HepG2 (cell line): ENCODE measurements at regions not wholly inside any gene's neighbourhood (a gene's known extent, or its start where the extent isn't known, plus 50 kb on each side); places are given as distances from the start of the nearest gene placed in this dataset.

ENCODE experiments used
- ATAC-seq: fragments of 200-7000 bp; cut with Tn5 transposase; 3 replicates; pipeline ENCODE4 v1.9.1; 2020; ENCODE audit warnings: mild to moderate bottlenecking, moderate library complexity
- BruUV-seq: library from RNA; stranded (reverse); fragments of 400-500 nt; replicated peaks from 2 replicates; lab custom pipeline; 2021; lab: Mats Ljungman, UMichigan
- CTCF ChIA-PET: fragments of 300-600 bp; formaldehyde crosslinking; extraction: SDS; loops from one replicate; lab custom pipeline; 2021; ENCODE audit warnings: low total read pairs, inconsistent platforms, low intra/inter-chr PET ratio; lab: Yijun Ruan, JAX
- POLR2A ChIA-PET: fragments of 350-600 bp; sonication (Branson Sonifier 250); formaldehyde crosslinking; loops from one replicate; lab custom pipeline; 2020; ENCODE audit warnings: antibody characterized with exemption, inconsistent platforms; lab: Yijun Ruan, JAX
- DNase-seq: peaks from one replicate; pipeline ENCODE4 v3.0.0-alpha.2; 2015; ENCODE audit warnings: low spot score
- FAIRE-seq: peaks from 3 replicates; lab custom pipeline; 2011; peaks lifted over from hg19 to GRCh38; lab: Jason Lieb, UNC
- H2AFZ ChIP-seq: one replicate; pipeline ENCODE4 v1.6.1; 2011; ENCODE audit warnings: low read length, inconsistent platforms
- H3K27ac ChIP-seq: fragments of 300-600 bp; 3 replicates; pipeline ENCODE4 v1.8.0; 2011; ENCODE audit warnings: mixed run types, mild to moderate bottlenecking, mixed read lengths, low read length, inconsistent platforms; ENCODE audit not compliant: insufficient read depth; ENCODE audit errors: extremely low read length
- H3K27me3 ChIP-seq, 2 experiments: fragments of 200-600 bp in 1 of 2; 2 replicates in 1 of 2; 3 replicates in 1 of 2; pipeline versions ENCODE4 v1.6.0 to v1.8.0; 2011; ENCODE audit warnings: low read length in 2 of 2, mild to moderate bottlenecking in 2 of 2, moderate library complexity in 2 of 2, inconsistent platforms in 1 of 2; ENCODE audit not compliant: insufficient read depth in 2 of 2, control insufficient read depth in 1 of 2
- H3K36me3 ChIP-seq, 2 experiments: fragments of 200-600 bp in 1 of 2; replicated peaks in 1 of 2; 2 replicates in 1 of 2; 3 replicates in 1 of 2; pipeline versions ENCODE4 v1.5.1 to v1.8.0; 2011; ENCODE audit warnings: low read length in 2 of 2, inconsistent platforms in 1 of 2; ENCODE audit not compliant: insufficient read depth in 2 of 2, control insufficient read depth in 1 of 2
- H3K4me1 ChIP-seq: 2 replicates; pipeline ENCODE4 v1.5.1; 2012; ENCODE audit warnings: low read length, inconsistent platforms; ENCODE audit not compliant: insufficient read depth
- H3K4me2 ChIP-seq: 2 replicates; pipeline ENCODE4 v1.6.0; 2011; ENCODE audit warnings: low read depth, low read length, inconsistent platforms
- H3K4me3 ChIP-seq, 3 experiments: fragments of 200-600 bp in 1 of 3; sonication (generic), shearing (Covaris generic) in 1 of 3; replicated peaks in 1 of 3; 2 replicates each; pipeline ENCODE4 v1.5.1; 2011 to 2016; ENCODE audit warnings: low read length in 3 of 3, inconsistent platforms in 2 of 3, low read depth in 2 of 3, mild to moderate bottlenecking in 2 of 3, control low read depth in 1 of 3, mixed read lengths in 1 of 3; ENCODE audit not compliant: insufficient read depth in 1 of 3
- H3K79me2 ChIP-seq: one replicate; pipeline ENCODE4 v1.6.1; 2011; ENCODE audit warnings: low read length, inconsistent platforms; ENCODE audit not compliant: insufficient read depth
- H3K9ac ChIP-seq: 2 replicates; pipeline ENCODE4 v1.6.0; 2011; ENCODE audit warnings: mild to moderate bottlenecking, low read depth, low read length, inconsistent platforms; ENCODE audit not compliant: insufficient read depth
- H3K9me3 ChIP-seq: 2 replicates; pipeline ENCODE4 v1.5.1; 2012; ENCODE audit warnings: mild to moderate bottlenecking, low read length
- H4K20me1 ChIP-seq: 2 replicates; pipeline ENCODE4 v1.6.0; 2011; ENCODE audit warnings: inconsistent platforms, mild to moderate bottlenecking, low read length, moderate library complexity; ENCODE audit not compliant: insufficient read depth
- AGO2 ChIP-seq: fragments of 200-400 bp; formaldehyde crosslinking; optimal IDR thresholded peaks from 2 replicates; pipeline ENCODE3; 2017; ENCODE audit warnings: mild to moderate bottlenecking, low read depth, low read length, moderate library complexity
- ARHGAP35 ChIP-seq: sonication (generic); formaldehyde crosslinking; IDR thresholded peaks from 2 replicates; pipeline ENCODE4 v1.9.0; 2022; ENCODE audit warnings: mild to moderate bottlenecking, inconsistent platforms, moderate library complexity, missing genetic modification reagents, borderline replicate concordance
- BORCS8-MEF2B ChIP-seq: sonication (generic); formaldehyde crosslinking; IDR thresholded peaks from 2 replicates; pipeline ENCODE4 v1.8.0; 2022; ENCODE audit warnings: mild to moderate bottlenecking, missing genetic modification reagents
- CREM ChIP-seq, 2 experiments: sonication (generic) in 1 of 2; formaldehyde crosslinking in 1 of 2; IDR thresholded peaks; 2 replicates each; pipeline versions ENCODE4 v1.4.0 to v1.6.1; 2016 to 2020; ENCODE audit warnings: antibody characterized with exemption in 1 of 2, mild to moderate bottlenecking in 1 of 2, missing genetic modification reagents in 1 of 2
- CSRNP1 ChIP-seq: sonication (generic); formaldehyde crosslinking; IDR thresholded peaks from 2 replicates; pipeline ENCODE4 v1.8.1; 2023; ENCODE audit warnings: mild to moderate bottlenecking, missing genetic modification reagents
- MAF1 ChIP-seq: sonication (generic); formaldehyde crosslinking; IDR thresholded peaks from 2 replicates; pipeline ENCODE4 v1.5.0; 2020; ENCODE audit warnings: missing genetic modification reagents, borderline replicate concordance
- MTA3 ChIP-seq: sonication (generic); formaldehyde crosslinking; IDR thresholded peaks from 2 replicates; pipeline ENCODE4 v1.4.0; 2020; ENCODE audit warnings: missing genetic modification reagents
- ZMAT5 ChIP-seq: sonication (generic); formaldehyde crosslinking; IDR thresholded peaks from 2 replicates; pipeline ENCODE4 v1.5.0; 2020; ENCODE audit warnings: mild to moderate bottlenecking, low read depth, missing genetic modification reagents, borderline replicate concordance
- ZNF18 ChIP-seq: sonication (generic); formaldehyde crosslinking; IDR thresholded peaks from 2 replicates; pipeline ENCODE4 v1.8.0; 2022; ENCODE audit warnings: mild to moderate bottlenecking, missing genetic modification reagents; ENCODE audit not compliant: insufficient replicate concordance
- ZNF333 ChIP-seq: sonication (generic); formaldehyde crosslinking; IDR thresholded peaks from 2 replicates; pipeline ENCODE4 v1.4.0; 2020; ENCODE audit warnings: mild to moderate bottlenecking, missing genetic modification reagents, borderline replicate concordance
- ZNF354B ChIP-seq: sonication (generic); formaldehyde crosslinking; IDR thresholded peaks from 2 replicates; pipeline ENCODE4 v1.8.0; 2022; ENCODE audit warnings: mild to moderate bottlenecking, missing genetic modification reagents
- ZNF7 ChIP-seq: IDR thresholded peaks from 2 replicates; pipeline ENCODE4 v1.6.1; 2016; ENCODE audit warnings: missing biosample characterization, missing genetic modification reagents
- ZNF784 ChIP-seq: sonication (generic); formaldehyde crosslinking; IDR thresholded peaks from 2 replicates; pipeline ENCODE4 v1.5.1; 2020; ENCODE audit warnings: missing genetic modification reagents, mild to moderate bottlenecking, borderline replicate concordance
- ZSCAN5A ChIP-seq: sonication (generic); formaldehyde crosslinking; IDR thresholded peaks from 2 replicates; pipeline ENCODE4 v1.8.0; 2022; ENCODE audit warnings: mild to moderate bottlenecking, missing genetic modification reagents, borderline replicate concordance
- WGBS: methylation state at CpG from one replicate; pipeline ENCODE4 v1.1.6; 2017; ENCODE audit warnings: low lambda C conversion rate; 5-methylcytosine and 5-hydroxymethylcytosine counted together
- in situ Hi-C: cut with HindIII; loops from 2 replicates; pipeline ENCODE4 v1.10.0; 2017; ENCODE audit warnings: low pct_unique_long_range_greater_than_20kb; ENCODE audit not compliant: extremely low pct_ligation_motif_present
- intact Hi-C: fragments of 100-400 bp; cut with micrococcal nuclease; formaldehyde crosslinking; loops from one replicate; pipeline ENCODE4 v1.10.0; 2022; ENCODE audit not compliant: unreplicated experiment

- TF ChIP-seq BORCS8-MEF2B (CRISPR knock-in tag), result no peak
- TF ChIP-seq ZSCAN5A (CRISPR knock-in tag), result no peak
- TF ChIP-seq MTA3 (CRISPR knock-in tag), result no peak
- no peak for TF ChIP-seq ARHGAP35 (CRISPR knock-in tag)
- no peak for TF ChIP-seq CREM (IDR thresholded peaks at IDR 0.05)
- TF ChIP-seq CREM (CRISPR knock-in tag; IDR thresholded peaks at IDR 0.05), result no peak
- no peak for TF ChIP-seq ZNF18 (CRISPR knock-in tag)
- TF ChIP-seq AGO2, result no peak
- no peak for TF ChIP-seq ZNF333 (CRISPR knock-in tag)
- no peak for TF ChIP-seq ZNF7
- TF ChIP-seq ZMAT5, result no peak
These were observed 315.5 kb downstream of the TENT5A start (continued) for GRCh38 chr6:81436990-81437389.

- Histone ChIP-seq H3K4me1 (no peaks in the 10 kb centered on the region), H3K27ac (no peak overlapping the region), H3K4me3 (no peak overlapping the region), H3K9me3 (no peaks in the 10 kb centered on the region), H4K20me1 (no peaks in the 10 kb centered on the region), H2AFZ (no peak overlapping the region), H3K79me2 (no peaks in the 10 kb centered on the region), H3K4me2 (no peak overlapping the region), H3K36me3 (no peaks in the 10 kb centered on the region), H3K27me3 (no peaks in the 10 kb centered on the region), H3K9ac (no peak overlapping the region)
- no TSS peak for BruUV-seq
- no peak for FAIRE-seq
- DNase-seq, result no peak
- ChIA-PET POLR2A (no interaction called here), CTCF (no interaction called here)
- intact Hi-C loops (no loop called here), in situ Hi-C loops (no loop called here)
- 2% methylated on average over 4 of the region's 4 CpGs for WGBS
- no peak for ATAC-seq
- TF ChIP-seq MAF1 (CRISPR knock-in tag) (no peak), CSRNP1 (CRISPR knock-in tag) (no peak), ZNF354B (CRISPR knock-in tag) (no peak), ZNF784 (CRISPR knock-in tag) (no peak)
These were observed 339.2 kb downstream of the TENT5A start for GRCh38 chr6:81413306-81413705.
